IMR-90 (cell line): ENCODE measurements at regions not wholly inside any gene's neighbourhood (a gene's known extent, or its start where the extent isn't known, plus 50 kb on each side); places are given as distances from the start of the nearest gene placed in this dataset.

Experiments used
- ATAC-seq: fragments of 200-7000 bp; cut with Tn5 transposase; 2 replicates; pipeline ENCODE4 v1.9.1; 2020; ENCODE audit warnings: low read depth, mild to moderate bottlenecking, moderate library complexity
- BruUV-seq: library from RNA; stranded (reverse); fragments of 400-500 nt; replicated peaks from 2 replicates; lab custom pipeline; 2021; lab: Mats Ljungman, UMichigan
- CTCF ChIA-PET: fragments of 300-600 bp; formaldehyde crosslinking; extraction: SDS; loops from one replicate; lab custom pipeline; 2021; ENCODE audit warnings: antibody characterized with exemption; lab: Yijun Ruan, JAX
- POLR2A ChIA-PET: fragments of 300-600 bp; sonication (Branson Sonifier 250); formaldehyde crosslinking; loops from one replicate; lab custom pipeline; 2022; ENCODE audit warnings: antibody characterized with exemption; ENCODE audit not compliant: unreplicated experiment; lab: Charles Lee
- DNase-seq: peaks from one replicate; pipeline ENCODE4 v3.0.0; 2013
- H2AFZ ChIP-seq: replicated peaks from 2 replicates; pipeline ENCODE3; 2013; ENCODE audit warnings: low read length, mild to moderate bottlenecking; ENCODE audit not compliant: poor library complexity
- H2AK5ac ChIP-seq: 2 replicates; pipeline ENCODE4 v1.6.1; 2013; ENCODE audit warnings: low read depth, low read length, inconsistent platforms
- H2AK9ac ChIP-seq: replicated peaks from 2 replicates; pipeline ENCODE3; 2013; ENCODE audit warnings: mild to moderate bottlenecking, low read depth, low read length, moderate library complexity; ENCODE audit not compliant: poor library complexity
- H2BK120ac ChIP-seq: 2 replicates; pipeline ENCODE4 v1.6.1; 2013; ENCODE audit warnings: low read depth, low read length, inconsistent platforms
- H2BK15ac ChIP-seq: 3 replicates; pipeline ENCODE4 v1.6.1; 2013; ENCODE audit warnings: low read depth, low read length, inconsistent platforms
- H2BK20ac ChIP-seq: 2 replicates; pipeline ENCODE4 v1.6.1; 2013; ENCODE audit warnings: low read depth, mild to moderate bottlenecking, inconsistent platforms, low read length, moderate library complexity
- H2BK5ac ChIP-seq: 2 replicates; pipeline ENCODE4 v1.6.1; 2013; ENCODE audit warnings: mild to moderate bottlenecking, low read depth, low read length, inconsistent platforms; ENCODE audit not compliant: poor library complexity, severe bottlenecking
- H3K14ac ChIP-seq: replicated peaks from 2 replicates; pipeline ENCODE4 v1.6.1; 2013; ENCODE audit warnings: low read depth, low read length, inconsistent platforms
- H3K18ac ChIP-seq: 2 replicates; pipeline ENCODE4 v1.6.1; 2013; ENCODE audit warnings: low read depth, low read length, control low read depth
- H3K23ac ChIP-seq: 2 replicates; pipeline ENCODE4 v1.6.1; 2013; ENCODE audit warnings: low read depth, low read length, inconsistent platforms
- H3K27ac ChIP-seq: 2 replicates; pipeline ENCODE4 v1.5.1; 2013; ENCODE audit warnings: mild to moderate bottlenecking, control low read depth, low read length; ENCODE audit not compliant: insufficient read depth
- H3K27me3 ChIP-seq: 2 replicates; pipeline ENCODE4 v1.6.1; 2013; ENCODE audit warnings: low read length; ENCODE audit not compliant: control insufficient read depth, insufficient read depth
- H3K36me3 ChIP-seq: 2 replicates; pipeline ENCODE4 v1.6.1; 2013; ENCODE audit warnings: low read length, mixed read lengths; ENCODE audit not compliant: control insufficient read depth, insufficient read depth
- H3K4ac ChIP-seq: 2 replicates; pipeline ENCODE4 v1.6.1; 2013; ENCODE audit warnings: low read depth, low read length, inconsistent platforms
- H3K4me1 ChIP-seq: 2 replicates; pipeline ENCODE4 v1.6.1; 2013; ENCODE audit warnings: low read length, mixed read lengths; ENCODE audit not compliant: control insufficient read depth, insufficient read depth
- H3K4me2 ChIP-seq: 2 replicates; pipeline ENCODE4 v1.6.1; 2013; ENCODE audit warnings: low read depth, mild to moderate bottlenecking, control low read depth, low read length, moderate library complexity
- H3K4me3 ChIP-seq: 2 replicates; pipeline ENCODE4 v1.5.1; 2013; ENCODE audit warnings: low read depth, mild to moderate bottlenecking, control low read depth, low read length, moderate library complexity; ENCODE audit not compliant: insufficient read depth
- H3K56ac ChIP-seq: 2 replicates; pipeline ENCODE4 v1.6.1; 2013; ENCODE audit warnings: low read length, inconsistent platforms; ENCODE audit not compliant: insufficient read depth; ENCODE audit errors: extremely low read depth
- H3K79me1 ChIP-seq, 2 experiments: 2 replicates each; pipeline ENCODE4 v1.6.1; 2013; ENCODE audit warnings: low read length in 2 of 2, inconsistent platforms in 1 of 2, low read depth in 1 of 2
- H3K9ac ChIP-seq: 2 replicates; pipeline ENCODE4 v1.6.1; 2013; ENCODE audit warnings: low read depth, low read length, control low read depth
- H3K9me1 ChIP-seq: 2 replicates; pipeline ENCODE4 v1.6.1; 2013; ENCODE audit warnings: low read length, inconsistent platforms; ENCODE audit not compliant: insufficient read depth
- H3K9me3 ChIP-seq: 2 replicates; pipeline ENCODE4 v1.6.1; 2013; ENCODE audit warnings: low read length; ENCODE audit not compliant: control insufficient read depth, insufficient read depth
- H4K20me1 ChIP-seq: 2 replicates; pipeline ENCODE4 v1.6.1; 2013; ENCODE audit warnings: low read length, inconsistent platforms; ENCODE audit not compliant: insufficient read depth
- H4K5ac ChIP-seq: 2 replicates; pipeline ENCODE4 v1.6.1; 2013; ENCODE audit warnings: mild to moderate bottlenecking, low read depth, low read length, control low read depth
- H4K8ac ChIP-seq, 2 experiments: 2 replicates each; pipeline ENCODE4 v1.6.1; 2013; ENCODE audit warnings: low read depth in 2 of 2, low read length in 2 of 2, control low read depth in 1 of 2, inconsistent platforms in 1 of 2
- H4K91ac ChIP-seq: 2 replicates; pipeline ENCODE4 v1.6.1; 2013; ENCODE audit warnings: low read depth, low read length, inconsistent platforms; ENCODE audit not compliant: insufficient read depth
- BHLHE40 ChIP-seq: fragments of 150-350 bp; IDR thresholded peaks from 2 replicates; pipeline ENCODE4 v1.6.1; 2016; ENCODE audit warnings: mild to moderate bottlenecking, low read depth, low read length
- CEBPB ChIP-seq: IDR thresholded peaks from 2 replicates; pipeline ENCODE4 v1.6.1; 2012; ENCODE audit warnings: low read depth, low read length, improper control_type of control experiment
- CHD1 ChIP-seq: IDR thresholded peaks from 2 replicates; pipeline ENCODE4 v1.6.1; 2012; ENCODE audit warnings: low read depth, low read length, improper control_type of control experiment
- FOS ChIP-seq: fragments of 150-350 bp; IDR thresholded peaks from 2 replicates; pipeline ENCODE4 v1.6.1; 2016; ENCODE audit warnings: low read depth, low read length
- MAFK ChIP-seq: IDR thresholded peaks from 2 replicates; pipeline ENCODE4 v1.6.1; 2012; ENCODE audit warnings: low read depth, low read length, improper control_type of control experiment
- MAZ ChIP-seq: IDR thresholded peaks from 2 replicates; pipeline ENCODE4 v1.6.1; 2012; ENCODE audit warnings: low read depth, mild to moderate bottlenecking, low read length, improper control_type of control experiment, moderate library complexity, borderline replicate concordance
- MXI1 ChIP-seq: IDR thresholded peaks from 2 replicates; pipeline ENCODE4 v1.6.1; 2012; ENCODE audit warnings: low read depth, mild to moderate bottlenecking, low read length, moderate library complexity, borderline replicate concordance
- NFE2L2 ChIP-seq: fragments of 150-350 bp; IDR thresholded peaks from 2 replicates; pipeline ENCODE4 v1.6.1; 2016; ENCODE audit warnings: low read depth, mild to moderate bottlenecking, low read length
- POLR2A ChIP-seq: IDR thresholded peaks from 2 replicates; pipeline ENCODE4 v1.6.1; 2012; ENCODE audit warnings: mild to moderate bottlenecking, low read depth, low read length
- RAD21 ChIP-seq: IDR thresholded peaks from 2 replicates; pipeline ENCODE4 v1.6.1; 2012; ENCODE audit warnings: low read length, improper control_type of control experiment
- RCOR1 ChIP-seq: IDR thresholded peaks from 2 replicates; pipeline ENCODE4 v1.6.1; 2012; ENCODE audit warnings: mild to moderate bottlenecking, low read length, improper control_type of control experiment; ENCODE audit not compliant: insufficient replicate concordance
- RFX5 ChIP-seq: IDR thresholded peaks from 2 replicates; pipeline ENCODE4 v1.8.0; 2012; ENCODE audit warnings: low read depth, mild to moderate bottlenecking, low read length, moderate library complexity
- SMC3 ChIP-seq: fragments of 150-350 bp; IDR thresholded peaks from 2 replicates; pipeline ENCODE4 v1.6.1; 2016; ENCODE audit warnings: low read depth, mild to moderate bottlenecking, antibody characterized with exemption, low read length, moderate library complexity
- WGBS, 2 experiments: methylation state at CpG; one replicate each; pipeline versions ENCODE4 v1.1.5 to v1.1.7; 2013; ENCODE audit warnings: missing lambda C conversion rate in 2 of 2; ENCODE audit not compliant: insufficient read length in 1 of 2; ENCODE audit errors: extremely low coverage in 2 of 2; 5-methylcytosine and 5-hydroxymethylcytosine counted together
- dilution Hi-C: fragments of 300-500 bp; cut with HindIII; formaldehyde crosslinking; loops from one replicate; pipeline ENCODE4 v1.14.3; 2018; ENCODE audit warnings: low sequenced_read_pairs; ENCODE audit not compliant: unreplicated experiment
- in situ Hi-C: fragments of 300-500 bp; cut with MboI; formaldehyde crosslinking; loops from 3 replicates; pipeline ENCODE4 v1.14.3; 2019; ENCODE audit warnings: low sequenced_read_pairs, inconsistent platforms, mixed read lengths
- intact Hi-C: fragments of 100-400 bp; cut with micrococcal nuclease; formaldehyde crosslinking; loops from 2 replicates; pipeline ENCODE4 v1.10.0; 2022
- TF ChIP-seq, protein P1 (sequence below): fragments of 150-350 bp; IDR thresholded peaks from 2 replicates; pipeline ENCODE4 v1.6.1; 2016; ENCODE audit warnings: low read depth, mild to moderate bottlenecking, low read length, moderate library complexity, borderline replicate concordance
- TF ChIP-seq, protein P2 (sequence below): conservative IDR thresholded peaks from 2 replicates; pipeline ENCODE4 v1.5.1; 2012; ENCODE audit warnings: mild to moderate bottlenecking, low read depth, low read length, improper control_type of control experiment
- TF ChIP-seq, protein P3 (sequence below): fragments of 150-350 bp; IDR thresholded peaks from 2 replicates; pipeline ENCODE4 v1.6.1; 2017; ENCODE audit warnings: mild to moderate bottlenecking, antibody characterized with exemption, low read length, low read depth

DNA sequence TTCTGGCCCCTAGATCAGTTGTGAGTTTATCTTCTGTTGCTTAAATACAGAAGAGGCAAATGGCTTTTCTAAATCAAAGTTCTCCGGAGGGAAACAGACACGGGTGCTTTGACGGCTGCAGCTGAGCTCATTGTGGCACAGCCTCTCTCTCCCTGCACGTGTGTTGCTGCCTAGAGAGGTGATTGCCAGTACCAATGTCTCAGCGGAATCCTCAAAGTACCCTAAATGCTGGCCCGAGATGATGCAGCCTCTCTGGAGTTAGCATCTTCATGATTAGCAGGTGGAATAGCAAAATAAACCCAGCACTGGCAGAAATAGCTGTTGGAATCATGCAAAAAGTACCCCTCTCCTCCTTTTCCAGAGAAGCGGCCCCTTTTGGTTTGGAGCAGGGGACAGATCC is 192.2 kb downstream of the PRDM2 start:
- no peak for ATAC-seq

More for the DNA sequence above, 192.2 kb downstream of the PRDM2 start:
- H3K18ac ChIP-seq, result no peak overlapping the region
- no peak overlapping the region for H2AFZ ChIP-seq
- no peaks in the 10 kb centered on the region for H3K4me1 ChIP-seq
- POLR2A ChIA-PET, result no interaction called here
- no peak overlapping the region for H3K27ac ChIP-seq
- no peak overlapping the region for H3K56ac ChIP-seq
- H3K23ac ChIP-seq, result no peak overlapping the region
- TF ChIP-seq MXI1 (no peak), POLR2A (no peak), NFE2L2 (no peak), RFX5 (no peak), RCOR1 (no peak), MAFK (no peak), CEBPB (no peak), MAZ (no peak), BHLHE40 (no peak), SMC3 (no peak), FOS (no peak), RAD21 (no peak), CHD1 (no peak)
- TF ChIP-seq, protein P1, sequence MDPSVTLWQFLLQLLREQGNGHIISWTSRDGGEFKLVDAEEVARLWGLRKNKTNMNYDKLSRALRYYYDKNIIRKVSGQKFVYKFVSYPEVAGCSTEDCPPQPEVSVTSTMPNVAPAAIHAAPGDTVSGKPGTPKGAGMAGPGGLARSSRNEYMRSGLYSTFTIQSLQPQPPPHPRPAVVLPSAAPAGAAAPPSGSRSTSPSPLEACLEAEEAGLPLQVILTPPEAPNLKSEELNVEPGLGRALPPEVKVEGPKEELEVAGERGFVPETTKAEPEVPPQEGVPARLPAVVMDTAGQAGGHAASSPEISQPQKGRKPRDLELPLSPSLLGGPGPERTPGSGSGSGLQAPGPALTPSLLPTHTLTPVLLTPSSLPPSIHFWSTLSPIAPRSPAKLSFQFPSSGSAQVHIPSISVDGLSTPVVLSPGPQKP, result no peak
- TF ChIP-seq, protein P2, sequence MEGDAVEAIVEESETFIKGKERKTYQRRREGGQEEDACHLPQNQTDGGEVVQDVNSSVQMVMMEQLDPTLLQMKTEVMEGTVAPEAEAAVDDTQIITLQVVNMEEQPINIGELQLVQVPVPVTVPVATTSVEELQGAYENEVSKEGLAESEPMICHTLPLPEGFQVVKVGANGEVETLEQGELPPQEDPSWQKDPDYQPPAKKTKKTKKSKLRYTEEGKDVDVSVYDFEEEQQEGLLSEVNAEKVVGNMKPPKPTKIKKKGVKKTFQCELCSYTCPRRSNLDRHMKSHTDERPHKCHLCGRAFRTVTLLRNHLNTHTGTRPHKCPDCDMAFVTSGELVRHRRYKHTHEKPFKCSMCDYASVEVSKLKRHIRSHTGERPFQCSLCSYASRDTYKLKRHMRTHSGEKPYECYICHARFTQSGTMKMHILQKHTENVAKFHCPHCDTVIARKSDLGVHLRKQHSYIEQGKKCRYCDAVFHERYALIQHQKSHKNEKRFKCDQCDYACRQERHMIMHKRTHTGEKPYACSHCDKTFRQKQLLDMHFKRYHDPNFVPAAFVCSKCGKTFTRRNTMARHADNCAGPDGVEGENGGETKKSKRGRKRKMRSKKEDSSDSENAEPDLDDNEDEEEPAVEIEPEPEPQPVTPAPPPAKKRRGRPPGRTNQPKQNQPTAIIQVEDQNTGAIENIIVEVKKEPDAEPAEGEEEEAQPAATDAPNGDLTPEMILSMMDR, result no peak
- TF ChIP-seq, protein P3, sequence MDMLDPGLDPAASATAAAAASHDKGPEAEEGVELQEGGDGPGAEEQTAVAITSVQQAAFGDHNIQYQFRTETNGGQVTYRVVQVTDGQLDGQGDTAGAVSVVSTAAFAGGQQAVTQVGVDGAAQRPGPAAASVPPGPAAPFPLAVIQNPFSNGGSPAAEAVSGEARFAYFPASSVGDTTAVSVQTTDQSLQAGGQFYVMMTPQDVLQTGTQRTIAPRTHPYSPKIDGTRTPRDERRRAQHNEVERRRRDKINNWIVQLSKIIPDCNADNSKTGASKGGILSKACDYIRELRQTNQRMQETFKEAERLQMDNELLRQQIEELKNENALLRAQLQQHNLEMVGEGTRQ, result no peak
- H3K9me1 ChIP-seq, result no peaks in the 10 kb centered on the region
- no peaks in the 10 kb centered on the region for H3K36me3 ChIP-seq
- intact Hi-C loops (no loop called here), in situ Hi-C loops (no loop called here), dilution Hi-C loops (no loop called here)
- no peak overlapping the region for H3K4me3 ChIP-seq
- H4K20me1 ChIP-seq, result no peaks in the 10 kb centered on the region
- no peaks in the 10 kb centered on the region for H3K79me1 ChIP-seq
- CTCF ChIA-PET, result no interaction called here
- H2BK120ac ChIP-seq, result no peak overlapping the region
- H3K27me3 ChIP-seq, result no peaks in the 10 kb centered on the region; the same call in 1 of the 2 replicates
- no peak overlapping the region for H4K91ac ChIP-seq
- H3K9me3 ChIP-seq, result peaks cover 4% of the 10 kb centered on the region
- no peak overlapping the region for H3K14ac ChIP-seq
- BruUV-seq, result no TSS peak
- no peak overlapping the region for H2BK20ac ChIP-seq
- no peak overlapping the region for H2BK15ac ChIP-seq
- H3K4ac ChIP-seq, result no peak overlapping the region
- H3K9ac ChIP-seq, result no peak overlapping the region
- DNase-seq, result no peak
- no peak overlapping the region for H4K8ac ChIP-seq
- no peak overlapping the region for H3K4me2 ChIP-seq
- H2BK5ac ChIP-seq, result no peak overlapping the region
- H4K5ac ChIP-seq, result no peak overlapping the region
- no peak overlapping the region for H2AK9ac ChIP-seq
- no peak overlapping the region for H2AK5ac ChIP-seq
- WGBS, 2 experiments, result 11% methylated on average over 3 of the region's 7 CpGs; no CpG with 5 or more reads in 1 of the 2 experiments
